ENCODE measurements at regions not wholly inside any gene's neighbourhood (a gene's known extent, or its start where the extent isn't known, plus 50 kb on each side); places are given as distances from the start of the nearest gene placed in this dataset.

DNA sequence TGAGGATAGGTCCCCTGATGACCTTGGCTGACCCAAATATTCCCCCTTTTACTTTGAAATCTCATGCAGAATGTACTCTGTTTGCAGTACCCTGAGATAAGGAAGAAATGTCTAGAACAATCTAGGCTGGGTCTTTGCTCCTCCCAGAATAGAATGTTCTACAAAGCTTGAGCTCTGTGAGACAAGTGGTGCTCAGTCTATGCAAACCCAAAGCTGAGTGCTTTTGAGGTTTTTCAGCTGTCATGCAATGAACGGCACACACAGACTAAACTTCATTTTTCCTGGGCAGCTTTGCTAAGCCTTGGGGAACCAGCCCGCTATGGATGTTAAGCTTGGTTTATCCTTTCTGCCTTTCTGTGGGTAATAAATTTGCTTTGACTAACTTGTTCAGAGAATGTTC is 513.6 kb downstream of the FAT4 start:
- H3K4me1 ChIP-seq (ENCODE audit: insufficient read depth, low read length): no peaks in the 10 kb centered on the region
- no peaks in the 10 kb centered on the region for H4K20me1 ChIP-seq (ENCODE audit: insufficient read depth, low read length)
- H3K9ac ChIP-seq (ENCODE audit: insufficient read depth, low read depth, low read length): no peak overlapping the region
- in situ Hi-C loops (cut with HindIII; ENCODE audit: extremely low pct_ligation_motif_present, low pct_unique_long_range_greater_than_20kb) (no loop called here), intact Hi-C loops (cut with micrococcal nuclease; ENCODE audit: unreplicated experiment) (no loop called here)
- H3K36me3 ChIP-seq (replicated peaks in 1 of 2; ENCODE audit: control insufficient read depth in 1 of 2, insufficient read depth in 2 of 2, low read length in 2 of 2): no peaks in the 10 kb centered on the region
- DNase-seq (ENCODE audit: low spot score): no peak
- no peak overlapping the region for H3K4me2 ChIP-seq (ENCODE audit: low read depth, low read length)
- H3K9me3 ChIP-seq (ENCODE audit: low read length): no peaks in the 10 kb centered on the region
- ChIA-PET POLR2A (no interaction called here), CTCF (ENCODE audit: low intra/inter-chr PET ratio, low total read pairs) (no interaction called here)
- no peaks in the 10 kb centered on the region for H3K27me3 ChIP-seq (ENCODE audit: control insufficient read depth in 1 of 2, insufficient read depth in 2 of 2, low read length in 2 of 2)
- no peak for ATAC-seq
- no peak overlapping the region for H3K27ac ChIP-seq (ENCODE audit: extremely low read length, insufficient read depth, low read length)
- H3K4me3 ChIP-seq (replicated peaks in 1 of 3; ENCODE audit: insufficient read depth in 1 of 3, low read depth in 2 of 3, low read length in 3 of 3): no peak overlapping the region
- no peaks in the 10 kb centered on the region for H3K79me2 ChIP-seq (ENCODE audit: insufficient read depth, low read length)
- no peak overlapping the region for H2AFZ ChIP-seq (ENCODE audit: low read length)
- no TSS peak for BruUV-seq (replicated peaks)
- WGBS (ENCODE audit: low lambda C conversion rate): 0% methylated on average over 2 of the region's 2 CpGs
- FAIRE-seq: no peak
- TF ChIP-seq AGO2 (optimal IDR thresholded peaks at IDR 0.05; ENCODE audit: low read depth, low read length) (no peak), EED (CRISPR knock-in tag; IDR thresholded peaks at IDR 0.05) (no peak), RCOR2 (CRISPR knock-in tag; IDR thresholded peaks at IDR 0.05) (no peak), ARHGAP35 (CRISPR knock-in tag; IDR thresholded peaks at IDR 0.05; ENCODE audit: borderline replicate concordance) (no peak), ZBTB7A (CRISPR knock-in tag; IDR thresholded peaks at IDR 0.05) (no peak), ZNF501 (CRISPR knock-in tag; IDR thresholded peaks at IDR 0.05) (no peak), AGO1 (IDR thresholded peaks at IDR 0.05; ENCODE audit: low read depth, low read length, poor library complexity, severe bottlenecking) (no peak), ZNF230 (CRISPR knock-in tag; IDR thresholded peaks at IDR 0.05) (no peak), DR1 (CRISPR knock-in tag; IDR thresholded peaks at IDR 0.05) (no peak), ZNF562 (CRISPR knock-in tag; IDR thresholded peaks at IDR 0.05; ENCODE audit: borderline replicate concordance) (no peak), ZNF547 (CRISPR knock-in tag; IDR thresholded peaks at IDR 0.05) (no peak)
- TF ChIP-seq, protein P1, sequence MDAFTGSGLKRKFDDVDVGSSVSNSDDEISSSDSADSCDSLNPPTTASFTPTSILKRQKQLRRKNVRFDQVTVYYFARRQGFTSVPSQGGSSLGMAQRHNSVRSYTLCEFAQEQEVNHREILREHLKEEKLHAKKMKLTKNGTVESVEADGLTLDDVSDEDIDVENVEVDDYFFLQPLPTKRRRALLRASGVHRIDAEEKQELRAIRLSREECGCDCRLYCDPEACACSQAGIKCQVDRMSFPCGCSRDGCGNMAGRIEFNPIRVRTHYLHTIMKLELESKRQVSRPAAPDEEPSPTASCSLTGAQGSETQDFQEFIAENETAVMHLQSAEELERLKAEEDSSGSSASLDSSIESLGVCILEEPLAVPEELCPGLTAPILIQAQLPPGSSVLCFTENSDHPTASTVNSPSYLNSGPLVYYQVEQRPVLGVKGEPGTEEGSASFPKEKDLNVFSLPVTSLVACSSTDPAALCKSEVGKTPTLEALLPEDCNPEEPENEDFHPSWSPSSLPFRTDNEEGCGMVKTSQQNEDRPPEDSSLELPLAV (CRISPR knock-in tag; conservative IDR thresholded peaks at IDR 0.05; ENCODE audit: low read depth): no peak
- TF ChIP-seq, protein P2, sequence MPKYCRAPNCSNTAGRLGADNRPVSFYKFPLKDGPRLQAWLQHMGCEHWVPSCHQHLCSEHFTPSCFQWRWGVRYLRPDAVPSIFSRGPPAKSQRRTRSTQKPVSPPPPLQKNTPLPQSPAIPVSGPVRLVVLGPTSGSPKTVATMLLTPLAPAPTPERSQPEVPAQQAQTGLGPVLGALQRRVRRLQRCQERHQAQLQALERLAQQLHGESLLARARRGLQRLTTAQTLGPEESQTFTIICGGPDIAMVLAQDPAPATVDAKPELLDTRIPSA (CRISPR knock-in tag; IDR thresholded peaks at IDR 0.05; ENCODE audit: borderline replicate concordance): no peak
- TF ChIP-seq, protein P3, sequence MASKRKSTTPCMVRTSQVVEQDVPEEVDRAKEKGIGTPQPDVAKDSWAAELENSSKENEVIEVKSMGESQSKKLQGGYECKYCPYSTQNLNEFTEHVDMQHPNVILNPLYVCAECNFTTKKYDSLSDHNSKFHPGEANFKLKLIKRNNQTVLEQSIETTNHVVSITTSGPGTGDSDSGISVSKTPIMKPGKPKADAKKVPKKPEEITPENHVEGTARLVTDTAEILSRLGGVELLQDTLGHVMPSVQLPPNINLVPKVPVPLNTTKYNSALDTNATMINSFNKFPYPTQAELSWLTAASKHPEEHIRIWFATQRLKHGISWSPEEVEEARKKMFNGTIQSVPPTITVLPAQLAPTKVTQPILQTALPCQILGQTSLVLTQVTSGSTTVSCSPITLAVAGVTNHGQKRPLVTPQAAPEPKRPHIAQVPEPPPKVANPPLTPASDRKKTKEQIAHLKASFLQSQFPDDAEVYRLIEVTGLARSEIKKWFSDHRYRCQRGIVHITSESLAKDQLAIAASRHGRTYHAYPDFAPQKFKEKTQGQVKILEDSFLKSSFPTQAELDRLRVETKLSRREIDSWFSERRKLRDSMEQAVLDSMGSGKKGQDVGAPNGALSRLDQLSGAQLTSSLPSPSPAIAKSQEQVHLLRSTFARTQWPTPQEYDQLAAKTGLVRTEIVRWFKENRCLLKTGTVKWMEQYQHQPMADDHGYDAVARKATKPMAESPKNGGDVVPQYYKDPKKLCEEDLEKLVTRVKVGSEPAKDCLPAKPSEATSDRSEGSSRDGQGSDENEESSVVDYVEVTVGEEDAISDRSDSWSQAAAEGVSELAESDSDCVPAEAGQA (IDR thresholded peaks at IDR 0.05; ENCODE audit: low read depth): no peak
- TF ChIP-seq, protein P3 (CRISPR knock-in tag; IDR thresholded peaks at IDR 0.05; ENCODE audit: borderline replicate concordance): no peak
- TF ChIP-seq, protein P4, sequence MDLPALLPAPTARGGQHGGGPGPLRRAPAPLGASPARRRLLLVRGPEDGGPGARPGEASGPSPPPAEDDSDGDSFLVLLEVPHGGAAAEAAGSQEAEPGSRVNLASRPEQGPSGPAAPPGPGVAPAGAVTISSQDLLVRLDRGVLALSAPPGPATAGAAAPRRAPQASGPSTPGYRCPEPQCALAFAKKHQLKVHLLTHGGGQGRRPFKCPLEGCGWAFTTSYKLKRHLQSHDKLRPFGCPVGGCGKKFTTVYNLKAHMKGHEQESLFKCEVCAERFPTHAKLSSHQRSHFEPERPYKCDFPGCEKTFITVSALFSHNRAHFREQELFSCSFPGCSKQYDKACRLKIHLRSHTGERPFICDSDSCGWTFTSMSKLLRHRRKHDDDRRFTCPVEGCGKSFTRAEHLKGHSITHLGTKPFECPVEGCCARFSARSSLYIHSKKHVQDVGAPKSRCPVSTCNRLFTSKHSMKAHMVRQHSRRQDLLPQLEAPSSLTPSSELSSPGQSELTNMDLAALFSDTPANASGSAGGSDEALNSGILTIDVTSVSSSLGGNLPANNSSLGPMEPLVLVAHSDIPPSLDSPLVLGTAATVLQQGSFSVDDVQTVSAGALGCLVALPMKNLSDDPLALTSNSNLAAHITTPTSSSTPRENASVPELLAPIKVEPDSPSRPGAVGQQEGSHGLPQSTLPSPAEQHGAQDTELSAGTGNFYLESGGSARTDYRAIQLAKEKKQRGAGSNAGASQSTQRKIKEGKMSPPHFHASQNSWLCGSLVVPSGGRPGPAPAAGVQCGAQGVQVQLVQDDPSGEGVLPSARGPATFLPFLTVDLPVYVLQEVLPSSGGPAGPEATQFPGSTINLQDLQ (CRISPR knock-in tag; IDR thresholded peaks at IDR 0.05): no peak
